NCI-H446 (cell line): ENCODE measurements at regions not wholly inside any gene's neighbourhood (a gene's known extent, or its start where the extent isn't known, plus 50 kb on each side); places are given as distances from the start of the nearest gene placed in this dataset.

Source experiments
- DNase-seq, 2 experiments: peaks; one replicate each; lab custom pipeline; 2025; lab: John Stamatoyannopoulos, UW

- DNase-seq: no peak
Measured at GRCh38 chr7:36802459-36803135, 78.3 kb upstream of the AOAH start.

- DNase-seq: no peak
Measured at GRCh38 chr7:36796850-36797536, 72.7 kb upstream of the AOAH start.

GRCh38 chr7:36795451-36796021, 71.2 kb upstream of the AOAH start:
- no peak for DNase-seq

- DNase-seq: peak in 1 of 2 experiments; percentile 79
Measured at GRCh38 chr7:36794689-36795088, 70.4 kb upstream of the AOAH start.

GRCh38 chr7:36792421-36792820, 68.1 kb upstream of the AOAH start:
- DNase-seq: no peak

- no peak for DNase-seq
Measured at GRCh38 chr7:36790311-36790787, 66.1 kb upstream of the AOAH start.

DNA sequence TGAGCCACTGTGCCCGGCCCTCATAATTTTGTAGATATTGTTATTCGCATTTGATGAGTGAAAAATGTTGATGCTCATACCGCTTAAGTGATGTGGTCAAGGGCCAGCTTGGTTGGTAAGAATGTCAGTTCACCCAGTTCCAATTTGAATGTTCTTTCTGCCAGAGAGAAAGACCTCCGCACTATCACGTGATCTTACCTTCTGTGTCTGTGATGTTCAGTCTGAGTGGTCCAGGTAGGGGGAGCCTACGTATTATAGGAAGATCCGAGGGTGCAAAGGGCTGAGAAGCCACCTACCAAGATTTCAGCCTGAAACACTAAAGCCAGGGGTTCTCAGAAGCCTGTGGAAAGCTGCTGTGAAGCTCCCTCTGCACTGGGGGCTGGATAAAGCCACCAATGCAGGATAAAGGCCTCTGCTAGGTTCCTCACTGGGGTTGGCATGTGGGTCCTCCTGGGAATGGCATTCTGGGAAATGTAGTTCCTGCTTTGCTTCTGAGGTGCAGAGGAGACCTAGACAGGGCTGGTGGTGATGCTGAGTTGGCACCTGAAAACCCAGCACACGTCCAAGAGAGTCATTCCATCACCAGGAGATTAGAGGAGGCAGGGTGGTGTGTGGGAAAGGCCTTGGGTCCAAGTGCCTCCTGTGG, 64.7 kb upstream of the AOAH start:
- DNase-seq: no peak

- DNase-seq: no peak
Measured at GRCh38 chr7:36787933-36788378, 63.7 kb upstream of the AOAH start.

DNA sequence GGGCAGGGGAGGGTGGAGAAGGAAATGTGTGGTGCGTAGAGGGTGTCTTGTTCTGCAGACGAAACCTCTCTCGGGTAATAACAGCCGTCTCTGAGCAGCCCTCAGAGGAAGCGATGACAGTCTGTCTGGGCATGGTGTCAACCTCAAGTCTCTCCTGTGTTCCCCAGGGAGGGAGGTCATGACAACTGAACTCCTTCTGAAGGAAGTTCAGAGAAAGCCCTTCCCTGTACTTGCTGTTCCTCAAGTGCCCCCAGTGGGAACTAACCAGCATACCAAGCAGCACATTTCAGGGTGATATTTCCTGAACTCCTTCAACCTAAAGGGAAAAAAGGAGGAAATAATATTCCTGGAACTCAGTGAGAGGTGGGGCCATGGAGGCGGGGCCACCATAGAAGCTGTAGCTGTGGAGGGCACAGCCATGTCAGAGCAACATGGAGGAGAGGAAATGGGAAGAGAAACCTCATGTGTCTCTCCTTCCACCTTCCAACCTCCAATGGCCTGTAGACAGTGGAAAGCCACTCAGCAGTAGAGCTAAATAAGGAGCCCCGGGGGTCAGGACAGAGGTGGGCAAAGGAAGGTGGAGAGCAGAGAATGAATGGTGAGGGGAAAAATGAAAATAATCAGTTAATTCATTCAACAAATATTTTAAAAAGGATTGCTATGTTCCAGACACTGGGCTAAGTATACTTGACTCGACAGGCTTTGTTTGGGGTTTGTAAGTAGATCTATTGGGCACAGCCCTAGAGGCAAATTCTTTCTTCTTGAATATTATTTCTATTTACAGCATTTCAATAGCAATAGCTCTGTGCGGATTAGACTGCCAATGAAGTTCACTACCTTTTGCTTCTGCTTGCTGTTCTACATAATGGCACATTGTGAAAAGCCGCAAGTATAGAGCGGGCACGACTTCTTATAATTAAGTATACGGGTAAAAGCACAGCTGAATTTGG, 61.0 kb upstream of the AOAH start:
- DNase-seq: no peak

DNA sequence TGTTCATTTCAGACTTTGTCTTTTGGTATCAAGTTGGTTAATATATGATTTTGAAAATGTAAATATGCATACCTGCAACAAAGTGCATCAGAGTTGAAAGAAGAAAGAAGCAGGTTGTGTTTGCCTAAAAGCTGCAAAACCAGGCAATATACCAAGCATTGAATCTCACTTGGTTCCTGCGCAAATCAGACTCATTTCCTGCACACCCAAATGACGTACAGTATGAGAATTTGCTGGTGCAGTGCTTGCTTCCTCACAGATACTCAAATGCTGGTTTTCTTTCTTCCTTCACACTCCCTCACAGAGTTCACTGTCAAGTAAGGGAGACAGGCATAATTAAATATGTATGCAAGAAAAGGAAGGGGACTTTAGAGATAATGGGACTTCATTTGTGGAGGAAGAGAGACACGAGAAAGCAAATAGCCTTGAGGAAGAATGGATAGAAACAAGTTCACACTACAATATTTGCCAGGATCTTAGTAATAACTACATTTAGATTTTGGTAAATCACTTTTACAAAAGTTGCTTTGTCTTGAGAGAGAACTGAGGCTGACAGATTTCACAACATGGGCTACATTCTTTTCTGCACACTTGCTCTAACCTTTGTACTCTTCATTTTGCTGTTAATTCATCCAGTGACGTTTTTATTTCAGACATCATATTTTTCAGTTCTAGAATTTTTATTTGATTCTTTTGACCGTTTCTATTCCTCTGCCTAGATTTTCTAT, 56.9 kb upstream of the AOAH start:
- DNase-seq: no peak

DNA sequence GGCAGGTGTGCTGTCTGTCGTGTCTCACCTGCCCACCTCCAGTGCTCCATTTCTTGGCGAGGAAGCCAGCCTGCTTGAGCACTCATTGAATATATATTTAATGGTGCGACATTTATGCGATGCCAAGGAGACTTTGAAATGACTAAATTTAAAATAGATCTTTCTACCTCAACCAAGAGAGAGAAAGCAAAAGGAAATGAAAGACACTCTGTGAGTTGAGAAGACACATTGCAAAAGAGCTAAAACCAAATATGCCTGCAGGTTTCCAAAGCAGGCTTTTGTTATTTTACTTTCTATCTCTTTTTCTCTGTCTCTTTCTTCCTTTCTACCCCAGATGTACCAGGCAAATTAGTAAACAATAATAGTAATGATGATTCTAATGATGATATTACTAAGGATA, 53.6 kb upstream of the AOAH start:
- DNase-seq: no peak

DNA sequence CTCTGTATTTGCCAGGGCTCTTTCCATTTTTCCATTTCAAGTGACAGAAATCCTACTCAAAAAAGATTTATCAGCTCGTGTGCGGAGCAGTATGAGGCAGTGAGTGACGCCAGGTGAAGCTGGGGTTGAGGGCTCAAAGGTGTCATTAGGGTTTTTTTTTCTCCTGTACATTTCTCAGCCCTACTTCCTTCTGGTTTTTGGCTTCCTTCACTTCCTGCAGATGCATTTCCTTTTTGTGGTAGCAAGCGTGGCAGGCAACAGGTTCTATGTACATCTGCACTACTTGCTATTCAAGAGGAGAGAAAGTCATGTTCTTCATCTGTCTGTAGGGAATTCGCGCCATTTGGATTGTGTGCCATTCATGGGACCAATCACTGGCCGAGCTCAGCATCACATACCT, 52.8 kb upstream of the AOAH start:
- DNase-seq: no peak

DNA sequence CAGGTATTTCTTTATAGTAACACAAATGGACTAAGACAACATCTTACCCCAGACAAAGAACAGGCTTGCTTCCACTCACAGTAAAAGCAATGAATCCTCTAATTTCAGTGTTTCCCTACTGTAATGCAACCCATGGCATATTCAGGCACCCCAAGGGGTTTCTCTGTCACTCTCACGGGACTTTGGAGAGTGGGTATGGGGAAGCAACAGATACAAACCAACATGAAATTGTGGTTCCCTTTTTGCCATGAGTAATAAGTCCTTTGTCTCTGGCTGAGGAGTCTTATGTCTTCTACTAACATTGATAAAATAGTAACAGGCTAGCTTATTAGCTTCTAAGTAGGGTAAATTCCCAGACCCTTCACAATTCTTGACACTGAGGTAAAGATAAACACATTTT, 51.4 kb upstream of the AOAH start:
- DNase-seq: no peak

GRCh38 chr7:36775061-36775620, 50.8 kb upstream of the AOAH start:
- no peak for DNase-seq
